Activated CD4-positive, alpha-beta T cell treated with anti-CD3 and anti-CD28 coated beads, Interleukin-2, amount 50 U/mL, for 48 hours (primary cell): ENCODE measurements at regions not wholly inside any gene's neighbourhood (a gene's known extent, or its start where the extent isn't known, plus 50 kb on each side); places are given as distances from the start of the nearest gene placed in this dataset.

ENCODE experiments used
- DNase-seq, 2 experiments: peaks; one replicate each; pipeline ENCODE4 v3.0.0-alpha.2; 2020

GRCh38 chr22:48444320-48445112 is 1383.2 kb downstream of the BRD1 start:
- no peak for DNase-seq

- DNase-seq = no peak
Observed at GRCh38 chr22:48443680-48444079, 1384.0 kb downstream of the BRD1 start.

- no peak for DNase-seq
Observed at GRCh38 chr22:48442663-48443062, 1385.0 kb downstream of the BRD1 start.

GRCh38 chr22:48441553-48441850 is 1386.2 kb downstream of the BRD1 start:
- DNase-seq = no peak

- no peak for DNase-seq
Observed at GRCh38 chr22:48440673-48441552, 1386.8 kb downstream of the BRD1 start.

- DNase-seq = no peak
Observed at GRCh38 chr22:48440176-48440575, 1387.5 kb downstream of the BRD1 start.

GRCh38 chr22:48439560-48440135 is 1388.0 kb downstream of the BRD1 start:
- no peak for DNase-seq

- DNase-seq = no peak
Observed at GRCh38 chr22:48438800-48439559, 1388.7 kb downstream of the BRD1 start.

- DNase-seq = no peak
Observed at GRCh38 chr22:48438096-48438495, 1389.6 kb downstream of the BRD1 start.

GRCh38 chr22:48436201-48436931 is 1391.3 kb downstream of the BRD1 start:
- DNase-seq = no peak

GRCh38 chr22:48434868-48435250 is 1392.8 kb downstream of the BRD1 start:
- no peak for DNase-seq

- no peak for DNase-seq
Observed at GRCh38 chr22:48434156-48434867, 1393.4 kb downstream of the BRD1 start.

- DNase-seq = no peak
Observed at GRCh38 chr22:48433647-48434046, 1394.0 kb downstream of the BRD1 start.

GRCh38 chr22:48432781-48433518 is 1394.7 kb downstream of the BRD1 start:
- no peak for DNase-seq

GRCh38 chr22:48431536-48432315 is 1395.9 kb downstream of the BRD1 start:
- no peak for DNase-seq

GRCh38 chr22:48431014-48431413 is 1396.7 kb downstream of the BRD1 start:
- no peak for DNase-seq

GRCh38 chr22:48429446-48430020 is 1398.1 kb downstream of the BRD1 start:
- no peak for DNase-seq

- no peak for DNase-seq
Observed at GRCh38 chr22:48428631-48429371, 1398.9 kb downstream of the BRD1 start.

GRCh38 chr22:48427731-48428211 is 1399.9 kb downstream of the BRD1 start:
- no peak for DNase-seq
